ENCODE measurements at regions not wholly inside any gene's neighbourhood (a gene's known extent, or its start where the extent isn't known, plus 50 kb on each side); places are given as distances from the start of the nearest gene placed in this dataset.

- RAD21 ChIA-PET (ENCODE audit: unreplicated experiment), result no interaction called here
- BruUV-seq (replicated peaks), result no TSS peak
- no peaks in the 10 kb centered on the region for H3K9me3 ChIP-seq (replicated peaks; ENCODE audit: control insufficient read depth, insufficient read depth, low read length)
- no peaks in the 10 kb centered on the region; a peak in 1 of 4 replicates for H3K27me3 ChIP-seq (replicated peaks in 1 of 2; ENCODE audit: control insufficient read depth in 2 of 2, insufficient read depth in 2 of 2, low read length in 1 of 2)
- no peak overlapping the region for H3K4me2 ChIP-seq (ENCODE audit: control insufficient read depth, insufficient read depth)
- no peak overlapping the region for H3K4me3 ChIP-seq
- no peaks in the 10 kb centered on the region for H4K20me1 ChIP-seq (ENCODE audit: control insufficient read depth, insufficient read depth)
- FAIRE-seq (no peak), DNase-seq (ENCODE audit: low read depth, low spot score) (no peak), ATAC-seq (no peak)
- no peaks in the 10 kb centered on the region for H3K79me2 ChIP-seq (ENCODE audit: control insufficient read depth, insufficient read depth, low read length)
- 23% methylated on average over 2 of the region's 2 CpGs for WGBS (ENCODE audit: insufficient coverage, insufficient replicate concordance, low lambda C conversion rate, missing lambda C conversion rate)
- no peak overlapping the region for H3K9ac ChIP-seq (ENCODE audit: control insufficient read depth, insufficient read depth, low read length)
- POLR2A ChIA-PET, result no interaction called here
- no peak overlapping the region for H3K27ac ChIP-seq (ENCODE audit: control insufficient read depth, insufficient read depth)
- H3K36me3 ChIP-seq (ENCODE audit: control insufficient read depth in 2 of 2, insufficient read depth in 2 of 2, low read length in 1 of 2), result no peaks in the 10 kb centered on the region
- SMC1A ChIA-PET (ENCODE audit: uncharacterized antibody, unreplicated experiment), result interaction anchor here (1.9 kb wide), 1 partner anchor 22 kb away, joined by 4 read pairs; no protein-coding TSS in a partner anchor
- CTCF ChIA-PET, result no interaction called here
- H3K4me1 ChIP-seq (ENCODE audit: control insufficient read depth, insufficient read depth, low read length), result no peaks in the 10 kb centered on the region
- in situ Hi-C loops (cut with MboI), result no loop called here
- no peak overlapping the region for H2AFZ ChIP-seq (ENCODE audit: control insufficient read depth, low read depth, low read length)
- intact Hi-C loops (cut with micrococcal nuclease; ENCODE audit: unreplicated experiment), result no loop called here
- no peak for TF ChIP-seq ZNF687 (IDR thresholded peaks at IDR 0.05)
- TF ChIP-seq KAT2A (conservative IDR thresholded peaks at IDR 0.05; ENCODE audit: control insufficient read depth, low read depth, low read length), result no peak
- TF ChIP-seq JUND (IDR thresholded peaks at IDR 0.05; ENCODE audit: low read depth, low read length), result no peak
- no peak for TF ChIP-seq FOXK2 (IDR thresholded peaks at IDR 0.05)
- TF ChIP-seq EGR1 (IDR thresholded peaks at IDR 0.05; ENCODE audit: borderline replicate concordance in 1 of 2, low read depth in 2 of 2, low read length in 2 of 2), result no peak
- no peak for TF ChIP-seq POLR2AphosphoS5 (IDR thresholded peaks at IDR 0.05; ENCODE audit: low read length)
- TF ChIP-seq CREM (IDR thresholded peaks at IDR 0.05; ENCODE audit: low read depth), result no peak
- no peak for TF ChIP-seq ZNF622 (IDR thresholded peaks at IDR 0.05)
- TF ChIP-seq SMARCA5 (IDR thresholded peaks at IDR 0.05), result no peak
- no peak for TF ChIP-seq CHD1 (IDR thresholded peaks at IDR 0.05; ENCODE audit: low read depth, low read length)
- no peak for TF ChIP-seq ZNF274 (IDR thresholded peaks at IDR 0.05; ENCODE audit: insufficient read depth, insufficient read length)
- no peak for TF ChIP-seq ZBED1 (IDR thresholded peaks at IDR 0.05; ENCODE audit: borderline replicate concordance)
- no peak for TF ChIP-seq WRNIP1 (IDR thresholded peaks at IDR 0.05; ENCODE audit: borderline replicate concordance, low read depth, low read length)
- TF ChIP-seq RB1 (IDR thresholded peaks at IDR 0.05; ENCODE audit: borderline replicate concordance), result no peak
- TF ChIP-seq SMC3 (IDR thresholded peaks at IDR 0.05; ENCODE audit: borderline replicate concordance, low read length), result no peak
- TF ChIP-seq, protein P1, sequence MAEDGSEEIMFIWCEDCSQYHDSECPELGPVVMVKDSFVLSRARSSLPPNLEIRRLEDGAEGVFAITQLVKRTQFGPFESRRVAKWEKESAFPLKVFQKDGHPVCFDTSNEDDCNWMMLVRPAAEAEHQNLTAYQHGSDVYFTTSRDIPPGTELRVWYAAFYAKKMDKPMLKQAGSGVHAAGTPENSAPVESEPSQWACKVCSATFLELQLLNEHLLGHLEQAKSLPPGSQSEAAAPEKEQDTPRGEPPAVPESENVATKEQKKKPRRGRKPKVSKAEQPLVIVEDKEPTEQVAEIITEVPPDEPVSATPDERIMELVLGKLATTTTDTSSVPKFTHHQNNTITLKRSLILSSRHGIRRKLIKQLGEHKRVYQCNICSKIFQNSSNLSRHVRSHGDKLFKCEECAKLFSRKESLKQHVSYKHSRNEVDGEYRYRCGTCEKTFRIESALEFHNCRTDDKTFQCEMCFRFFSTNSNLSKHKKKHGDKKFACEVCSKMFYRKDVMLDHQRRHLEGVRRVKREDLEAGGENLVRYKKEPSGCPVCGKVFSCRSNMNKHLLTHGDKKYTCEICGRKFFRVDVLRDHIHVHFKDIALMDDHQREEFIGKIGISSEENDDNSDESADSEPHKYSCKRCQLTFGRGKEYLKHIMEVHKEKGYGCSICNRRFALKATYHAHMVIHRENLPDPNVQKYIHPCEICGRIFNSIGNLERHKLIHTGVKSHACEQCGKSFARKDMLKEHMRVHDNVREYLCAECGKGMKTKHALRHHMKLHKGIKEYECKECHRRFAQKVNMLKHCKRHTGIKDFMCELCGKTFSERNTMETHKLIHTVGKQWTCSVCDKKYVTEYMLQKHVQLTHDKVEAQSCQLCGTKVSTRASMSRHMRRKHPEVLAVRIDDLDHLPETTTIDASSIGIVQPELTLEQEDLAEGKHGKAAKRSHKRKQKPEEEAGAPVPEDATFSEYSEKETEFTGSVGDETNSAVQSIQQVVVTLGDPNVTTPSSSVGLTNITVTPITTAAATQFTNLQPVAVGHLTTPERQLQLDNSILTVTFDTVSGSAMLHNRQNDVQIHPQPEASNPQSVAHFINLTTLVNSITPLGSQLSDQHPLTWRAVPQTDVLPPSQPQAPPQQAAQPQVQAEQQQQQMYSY (CRISPR knock-in tag; IDR thresholded peaks at IDR 0.05), result no peak
- TF ChIP-seq MLLT1 (IDR thresholded peaks at IDR 0.05), result no peak
- TF ChIP-seq NFYB (IDR thresholded peaks at IDR 0.05; ENCODE audit: insufficient read depth, low read depth, low read length), result no peak
- no peak for TF ChIP-seq BCL11A (IDR thresholded peaks at IDR 0.05; ENCODE audit: low read depth, low read length)
These were observed 88.9 kb upstream of the CXCL14 start for GRCh38 chr5:135667673-135668072.

All from GM12878 (cell line).